ENCODE measurements at regions not wholly inside any gene's neighbourhood (a gene's known extent, or its start where the extent isn't known, plus 50 kb on each side); places are given as distances from the start of the nearest gene placed in this dataset.

- intact Hi-C loops (cut with micrococcal nuclease), result no loop called here
These were observed 86.2 kb upstream of the RPS6KA3 start for GRCh38 chrX:20352935-20353336.

- intact Hi-C loops (cut with micrococcal nuclease), result no loop called here
These were observed 85.8 kb upstream of the RPS6KA3 start for GRCh38 chrX:20352504-20352903.

GRCh38 chrX:20350596-20350995, 83.9 kb upstream of the RPS6KA3 start:
- intact Hi-C loops (cut with micrococcal nuclease), result no loop called here

GRCh38 chrX:20348139-20348538, 81.4 kb upstream of the RPS6KA3 start:
- intact Hi-C loops (cut with micrococcal nuclease), result no loop called here

- intact Hi-C loops (cut with micrococcal nuclease), result no loop called here
These were observed 80.8 kb upstream of the RPS6KA3 start for GRCh38 chrX:20347481-20347880.

GRCh38 chrX:20333672-20334071, 67.0 kb upstream of the RPS6KA3 start:
- intact Hi-C loops (cut with micrococcal nuclease), result no loop called here

- intact Hi-C loops (cut with micrococcal nuclease), result no loop called here
These were observed 63.8 kb upstream of the RPS6KA3 start for GRCh38 chrX:20330545-20330944.

GRCh38 chrX:20329435-20329834, 62.7 kb upstream of the RPS6KA3 start:
- intact Hi-C loops (cut with micrococcal nuclease), result no loop called here

GRCh38 chrX:20325786-20326388, 59.2 kb upstream of the RPS6KA3 start:
- intact Hi-C loops (cut with micrococcal nuclease), result no loop called here

GRCh38 chrX:20322887-20323286, 56.2 kb upstream of the RPS6KA3 start:
- intact Hi-C loops (cut with micrococcal nuclease), result no loop called here

GRCh38 chrX:20320461-20321159, 53.9 kb upstream of the RPS6KA3 start:
- intact Hi-C loops (cut with micrococcal nuclease), result no loop called here

- intact Hi-C loops (cut with micrococcal nuclease), result loop anchor here (5.0 kb wide), 1 partner anchor 123 kb away; no protein-coding TSS in a partner anchor
These were observed 52.3 kb upstream of the RPS6KA3 start for GRCh38 chrX:20319054-20319453.

GRCh38 chrX:20317873-20318272, 51.2 kb upstream of the RPS6KA3 start:
- intact Hi-C loops (cut with micrococcal nuclease), result loop anchor here (5.0 kb wide), 1 partner anchor 124 kb away; no protein-coding TSS in a partner anchor

Data from T-helper 1 cell treated with Interleukin-12 subunit alpha and Interleukin-12 subunit beta and Interleukin-4 antibody, amounts not matched to agents 30 ng/mL and 1 ng/mL, for 36 hours (primary cell).